ENCODE measurements at regions not wholly inside any gene's neighbourhood (a gene's known extent, or its start where the extent isn't known, plus 50 kb on each side); places are given as distances from the start of the nearest gene placed in this dataset.

- TF ChIP-seq REST (IDR thresholded peaks at IDR 0.05; ENCODE audit: insufficient read depth in 1 of 2, low read depth in 2 of 2, low read length in 2 of 2) (no peak), POLR2AphosphoS5 (IDR thresholded peaks at IDR 0.05; ENCODE audit: low read depth, low read length) (no peak), TAF1 (IDR thresholded peaks at IDR 0.05; ENCODE audit: borderline replicate concordance, insufficient read depth, low read length) (no peak), FOXP2 (optimal IDR thresholded peaks at IDR 0.05; ENCODE audit: borderline replicate concordance, extremely low read depth, extremely low read length, insufficient read depth) (no peak), SIN3A (IDR thresholded peaks at IDR 0.05; ENCODE audit: borderline replicate concordance, insufficient read depth, low read length) (no peak)
Observed at GRCh38 chr14:82122655-82123054, 589.0 kb upstream of the SEL1L start.

- TF ChIP-seq FOXP2 (optimal IDR thresholded peaks at IDR 0.05; ENCODE audit: borderline replicate concordance, extremely low read depth, extremely low read length, insufficient read depth): no peak
- TF ChIP-seq TAF1 (IDR thresholded peaks at IDR 0.05; ENCODE audit: borderline replicate concordance, insufficient read depth, low read length): no peak
- TF ChIP-seq SIN3A (IDR thresholded peaks at IDR 0.05; ENCODE audit: borderline replicate concordance, insufficient read depth, low read length): no peak
- no peak for TF ChIP-seq REST (IDR thresholded peaks at IDR 0.05; ENCODE audit: insufficient read depth in 1 of 2, low read depth in 2 of 2, low read length in 2 of 2)
- TF ChIP-seq POLR2AphosphoS5 (IDR thresholded peaks at IDR 0.05; ENCODE audit: low read depth, low read length): no peak
Observed at GRCh38 chr14:82124511-82124910, 590.9 kb upstream of the SEL1L start.

- TF ChIP-seq FOXP2 (optimal IDR thresholded peaks at IDR 0.05; ENCODE audit: borderline replicate concordance, extremely low read depth, extremely low read length, insufficient read depth): no peak
- no peak for TF ChIP-seq POLR2AphosphoS5 (IDR thresholded peaks at IDR 0.05; ENCODE audit: low read depth, low read length)
- no peak for TF ChIP-seq TAF1 (IDR thresholded peaks at IDR 0.05; ENCODE audit: borderline replicate concordance, insufficient read depth, low read length)
- TF ChIP-seq SIN3A (IDR thresholded peaks at IDR 0.05; ENCODE audit: borderline replicate concordance, insufficient read depth, low read length): no peak
- no peak for TF ChIP-seq REST (IDR thresholded peaks at IDR 0.05; ENCODE audit: insufficient read depth in 1 of 2, low read depth in 2 of 2, low read length in 2 of 2)
Observed at GRCh38 chr14:82126006-82126405, 592.4 kb upstream of the SEL1L start.

- no peak for TF ChIP-seq POLR2AphosphoS5 (IDR thresholded peaks at IDR 0.05; ENCODE audit: low read depth, low read length)
- TF ChIP-seq TAF1 (IDR thresholded peaks at IDR 0.05; ENCODE audit: borderline replicate concordance, insufficient read depth, low read length): no peak
- TF ChIP-seq SIN3A (IDR thresholded peaks at IDR 0.05; ENCODE audit: borderline replicate concordance, insufficient read depth, low read length): no peak
- TF ChIP-seq REST (IDR thresholded peaks at IDR 0.05; ENCODE audit: insufficient read depth in 1 of 2, low read depth in 2 of 2, low read length in 2 of 2): no peak
- TF ChIP-seq FOXP2 (optimal IDR thresholded peaks at IDR 0.05; ENCODE audit: borderline replicate concordance, extremely low read depth, extremely low read length, insufficient read depth): no peak
Observed at GRCh38 chr14:82134411-82134810, 600.8 kb upstream of the SEL1L start.

- TF ChIP-seq FOXP2 (optimal IDR thresholded peaks at IDR 0.05; ENCODE audit: borderline replicate concordance, extremely low read depth, extremely low read length, insufficient read depth): no peak
- TF ChIP-seq REST (IDR thresholded peaks at IDR 0.05; ENCODE audit: insufficient read depth in 1 of 2, low read depth in 2 of 2, low read length in 2 of 2): no peak
- TF ChIP-seq SIN3A (IDR thresholded peaks at IDR 0.05; ENCODE audit: borderline replicate concordance, insufficient read depth, low read length): no peak
- TF ChIP-seq POLR2AphosphoS5 (IDR thresholded peaks at IDR 0.05; ENCODE audit: low read depth, low read length): no peak
- no peak for TF ChIP-seq TAF1 (IDR thresholded peaks at IDR 0.05; ENCODE audit: borderline replicate concordance, insufficient read depth, low read length)
Observed at GRCh38 chr14:82138431-82138830, 604.8 kb upstream of the SEL1L start.
